ENCODE measurements at regions not wholly inside any gene's neighbourhood (a gene's known extent, or its start where the extent isn't known, plus 50 kb on each side); places are given as distances from the start of the nearest gene placed in this dataset.

- H3K36me3 Mint-ChIP-seq: peaks cover 0 to 30% (median 0%) of the 10 kb centered on the region in 5 donors
- no peak overlapping the region for H3K27ac Mint-ChIP-seq
- ChIA-PET CTCF (no interaction called here), POLR2A (no interaction called here)
- Histone ChIP-seq H3K27me3 (ENCODE audit: control insufficient read depth in 2 of 2, insufficient read depth in 2 of 2, low read length in 2 of 2) (no peaks in the 10 kb centered on the region), H3K36me3 (ENCODE audit: control insufficient read depth in 2 of 3, insufficient read depth in 3 of 3, low read length in 3 of 3) (no peaks in the 10 kb centered on the region), H3K4me3 (ENCODE audit: low read length) (no peak overlapping the region), H3K9me3 (ENCODE audit: control insufficient read depth in 2 of 3, low read length in 3 of 3) (no peaks in the 10 kb centered on the region), H3K27ac (ENCODE audit: low read depth, low read length) (no peak overlapping the region), H3K4me1 (ENCODE audit: control insufficient read depth in 2 of 2, insufficient read depth in 2 of 2, low read length in 2 of 2) (peaks cover 8 to 13% of the 10 kb centered on the region in 2 donors)
- peaks cover 0 to 20% (median 0%) of the 10 kb centered on the region in 11 donors for H3K9me3 Mint-ChIP-seq
- intact Hi-C loops (cut with micrococcal nuclease): no loop called here
- DNase-seq (no peak), ATAC-seq (no peak)
- peaks cover 14 to 34% (median 29%) of the 10 kb centered on the region in 7 donors for H3K4me1 Mint-ChIP-seq
- H3K27me3 Mint-ChIP-seq: peaks cover 0 to 4% (median 0%) of the 10 kb centered on the region in 5 donors
- no peak overlapping the region for H3K4me3 Mint-ChIP-seq
These were observed 71.2 kb upstream of the DUSP10 start for GRCh38 chr1:221812905-221813597.

- POLR2A ChIA-PET: no interaction called here
- intact Hi-C loops (cut with micrococcal nuclease): no loop called here
- peaks cover 0 to 4% (median 0%) of the 10 kb centered on the region in 5 donors for H3K27me3 Mint-ChIP-seq
- no peaks in the 10 kb centered on the region for H3K27me3 ChIP-seq (ENCODE audit: control insufficient read depth in 2 of 2, insufficient read depth in 2 of 2, low read length in 2 of 2)
- no peak overlapping the region for H3K4me3 Mint-ChIP-seq
- peaks cover 14 to 35% (median 29%) of the 10 kb centered on the region in 7 donors for H3K4me1 Mint-ChIP-seq
- H3K36me3 ChIP-seq (ENCODE audit: control insufficient read depth in 2 of 3, insufficient read depth in 3 of 3, low read length in 3 of 3): no peaks in the 10 kb centered on the region
- no peaks in the 10 kb centered on the region for H3K9me3 ChIP-seq (ENCODE audit: control insufficient read depth in 2 of 3, low read length in 3 of 3)
- ATAC-seq: no peak
- DNase-seq: no peak
- H3K36me3 Mint-ChIP-seq: peaks cover 0 to 29% (median 0%) of the 10 kb centered on the region in 5 donors
- peaks cover 0 to 14% (median 0%) of the 10 kb centered on the region in 11 donors for H3K9me3 Mint-ChIP-seq
- H3K27ac ChIP-seq (ENCODE audit: low read depth, low read length): no peak overlapping the region
- H3K27ac Mint-ChIP-seq: no peak overlapping the region
- CTCF ChIA-PET: no interaction called here
- no peak overlapping the region for H3K4me3 ChIP-seq (ENCODE audit: low read length)
- H3K4me1 ChIP-seq (ENCODE audit: control insufficient read depth in 2 of 2, insufficient read depth in 2 of 2, low read length in 2 of 2): peaks cover 8 to 13% of the 10 kb centered on the region in 2 donors
These were observed 70.3 kb upstream of the DUSP10 start for GRCh38 chr1:221812088-221812752.

DNA sequence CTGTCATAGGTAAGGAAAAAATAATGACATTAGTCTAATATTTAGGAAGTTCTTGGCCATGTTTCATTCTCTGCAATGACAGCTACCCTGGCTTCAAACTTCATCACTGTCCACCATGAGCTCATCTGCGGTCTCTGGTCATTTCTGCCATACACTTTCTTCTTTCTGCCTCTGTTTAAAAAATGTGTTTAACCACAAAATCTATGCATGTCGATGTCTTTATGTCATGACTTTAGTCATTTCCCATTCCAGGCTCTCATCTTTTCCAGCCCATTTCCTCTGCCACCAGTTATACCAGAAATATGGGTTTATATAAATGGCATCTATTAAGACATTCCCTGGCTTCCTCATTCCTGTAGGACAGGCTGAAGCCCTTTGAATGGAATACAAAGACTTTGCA is 68.5 kb upstream of the DUSP10 start:
- peak overlapping the region in 4 of 10 donors; percentile 30 to 43 (median 37) for H3K4me3 Mint-ChIP-seq
- H3K27ac ChIP-seq (ENCODE audit: low read depth, low read length): no peak overlapping the region
- no peak overlapping the region for H3K27ac Mint-ChIP-seq

GRCh38 chr1:221809091-221810029 is 67.5 kb upstream of the DUSP10 start:
- ATAC-seq (peak; percentile 53), DNase-seq (no peak)
- H3K4me3 ChIP-seq (ENCODE audit: low read length): no peak overlapping the region
- Mint-ChIP-seq H3K4me1 (peaks cover 14 to 35% (median 29%) of the 10 kb centered on the region in 7 donors), H3K27ac (peak overlapping the region in 3 of 9 donors; percentile 9 to 30 (median 21)), H3K9me3 (peaks cover 0 to 14% (median 0%) of the 10 kb centered on the region in 11 donors), H3K27me3 (peaks cover 0 to 4% (median 0%) of the 10 kb centered on the region in 5 donors), H3K4me3 (peak overlapping the region in 8 of 10 donors; percentile 2 to 61 (median 40)), H3K36me3 (peaks cover 0 to 23% (median 0%) of the 10 kb centered on the region in 5 donors)
- no peaks in the 10 kb centered on the region for H3K9me3 ChIP-seq (ENCODE audit: control insufficient read depth in 2 of 3, low read length in 3 of 3)
- ChIA-PET POLR2A (no interaction called here), CTCF (interaction anchor here (0.6 kb wide), 1 partner anchor 440 kb away, joined by 4 read pairs; no protein-coding TSS in a partner anchor)
- no peak overlapping the region for H3K27ac ChIP-seq (ENCODE audit: low read depth, low read length)
- peaks cover 8 to 13% of the 10 kb centered on the region in 2 donors for H3K4me1 ChIP-seq (ENCODE audit: control insufficient read depth in 2 of 2, insufficient read depth in 2 of 2, low read length in 2 of 2)
- intact Hi-C loops (cut with micrococcal nuclease): no loop called here
- H3K27me3 ChIP-seq (ENCODE audit: control insufficient read depth in 2 of 2, insufficient read depth in 2 of 2, low read length in 2 of 2): no peaks in the 10 kb centered on the region
- H3K36me3 ChIP-seq (ENCODE audit: control insufficient read depth in 2 of 3, insufficient read depth in 3 of 3, low read length in 3 of 3): no peaks in the 10 kb centered on the region

More for the DNA sequence above, 68.5 kb upstream of the DUSP10 start:
- peaks cover 0 to 14% (median 0%) of the 10 kb centered on the region in 11 donors for H3K9me3 Mint-ChIP-seq
- CTCF ChIA-PET: no interaction called here
- H3K4me1 ChIP-seq (ENCODE audit: control insufficient read depth in 2 of 2, insufficient read depth in 2 of 2, low read length in 2 of 2): peaks cover 8 to 13% of the 10 kb centered on the region in 2 donors
- peaks cover 14 to 35% (median 29%) of the 10 kb centered on the region in 7 donors for H3K4me1 Mint-ChIP-seq
- no peaks in the 10 kb centered on the region for H3K27me3 ChIP-seq (ENCODE audit: control insufficient read depth in 2 of 2, insufficient read depth in 2 of 2, low read length in 2 of 2)
- POLR2A ChIA-PET: no interaction called here
- ATAC-seq: no peak
- intact Hi-C loops (cut with micrococcal nuclease): no loop called here
- peaks cover 0 to 4% (median 0%) of the 10 kb centered on the region in 5 donors for H3K27me3 Mint-ChIP-seq
- no peaks in the 10 kb centered on the region for H3K36me3 ChIP-seq (ENCODE audit: control insufficient read depth in 2 of 3, insufficient read depth in 3 of 3, low read length in 3 of 3)
- H3K36me3 Mint-ChIP-seq: peaks cover 0 to 23% (median 0%) of the 10 kb centered on the region in 5 donors
- H3K9me3 ChIP-seq (ENCODE audit: control insufficient read depth in 2 of 3, low read length in 3 of 3): no peaks in the 10 kb centered on the region
- H3K4me3 ChIP-seq (ENCODE audit: low read length): no peak overlapping the region
- DNase-seq: no peak

DNA sequence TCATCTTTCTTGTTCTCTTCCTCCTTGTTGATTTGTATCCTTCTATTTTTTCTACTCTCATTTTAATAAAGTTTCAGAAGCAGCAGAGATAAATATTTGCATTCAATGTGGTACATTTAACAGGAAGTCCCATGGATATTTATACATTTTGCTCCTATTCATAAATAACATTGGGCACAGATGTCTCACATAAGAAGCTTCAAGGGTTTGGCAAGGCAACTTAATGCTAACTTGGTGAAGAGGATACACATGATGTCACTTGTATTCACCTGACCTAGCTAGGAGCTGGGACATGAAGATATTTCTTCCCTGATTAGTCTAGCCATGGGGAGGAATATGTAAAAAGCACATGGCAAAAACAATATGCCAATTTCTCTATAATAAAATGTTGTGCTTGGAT is 65.1 kb upstream of the DUSP10 start:
- Histone ChIP-seq H3K9me3 (ENCODE audit: control insufficient read depth in 2 of 3, low read length in 3 of 3) (no peaks in the 10 kb centered on the region), H3K4me1 (ENCODE audit: control insufficient read depth in 2 of 2, insufficient read depth in 2 of 2, low read length in 2 of 2) (peaks cover 8 to 13% of the 10 kb centered on the region in 2 donors), H3K27me3 (ENCODE audit: control insufficient read depth in 2 of 2, insufficient read depth in 2 of 2, low read length in 2 of 2) (no peaks in the 10 kb centered on the region), H3K4me3 (ENCODE audit: low read length) (no peak overlapping the region), H3K36me3 (ENCODE audit: control insufficient read depth in 2 of 3, insufficient read depth in 3 of 3, low read length in 3 of 3) (no peaks in the 10 kb centered on the region), H3K27ac (ENCODE audit: low read depth, low read length) (no peak overlapping the region)
- ChIA-PET CTCF (no interaction called here), POLR2A (no interaction called here)
- H3K27ac Mint-ChIP-seq: no peak overlapping the region
- H3K4me3 Mint-ChIP-seq: no peak overlapping the region
- peaks cover 0 to 14% (median 0%) of the 10 kb centered on the region in 11 donors for H3K9me3 Mint-ChIP-seq
- peaks cover 0 to 4% (median 0%) of the 10 kb centered on the region in 5 donors for H3K27me3 Mint-ChIP-seq
- intact Hi-C loops (cut with micrococcal nuclease): no loop called here
- DNase-seq (no peak), ATAC-seq (no peak)
- H3K4me1 Mint-ChIP-seq: peaks cover 14 to 35% (median 29%) of the 10 kb centered on the region in 7 donors
- peaks cover 0 to 23% (median 0%) of the 10 kb centered on the region in 5 donors for H3K36me3 Mint-ChIP-seq

- CTCF ChIA-PET: no interaction called here
- peaks cover 0 to 4% (median 0%) of the 10 kb centered on the region in 5 donors for H3K27me3 Mint-ChIP-seq
These were observed 64.3 kb upstream of the DUSP10 start for GRCh38 chr1:221806236-221806635.

More at GRCh38 chr1:221806236-221806635, 64.3 kb upstream of the DUSP10 start:
- H3K27ac Mint-ChIP-seq: no peak overlapping the region
- H3K36me3 ChIP-seq (ENCODE audit: control insufficient read depth in 2 of 3, insufficient read depth in 3 of 3, low read length in 3 of 3): no peaks in the 10 kb centered on the region
- no peak overlapping the region for H3K27ac ChIP-seq (ENCODE audit: low read depth, low read length)
- H3K4me1 Mint-ChIP-seq: peaks cover 14 to 33% (median 26%) of the 10 kb centered on the region in 7 donors
- no peak for ATAC-seq
- H3K36me3 Mint-ChIP-seq: peaks cover 0 to 23% (median 0%) of the 10 kb centered on the region in 5 donors
- peaks cover 0 to 14% (median 0%) of the 10 kb centered on the region in 11 donors for H3K9me3 Mint-ChIP-seq
- H3K27me3 ChIP-seq (ENCODE audit: control insufficient read depth in 2 of 2, insufficient read depth in 2 of 2, low read length in 2 of 2): no peaks in the 10 kb centered on the region
- H3K4me1 ChIP-seq (ENCODE audit: control insufficient read depth in 2 of 2, insufficient read depth in 2 of 2, low read length in 2 of 2): peaks cover 8 to 13% of the 10 kb centered on the region in 2 donors
- no peak for DNase-seq
- no peak overlapping the region for H3K4me3 Mint-ChIP-seq
- no peak overlapping the region for H3K4me3 ChIP-seq (ENCODE audit: low read length)
- POLR2A ChIA-PET: no interaction called here
- H3K9me3 ChIP-seq (ENCODE audit: control insufficient read depth in 2 of 3, low read length in 3 of 3): no peaks in the 10 kb centered on the region
- intact Hi-C loops (cut with micrococcal nuclease): no loop called here

Measured in naive thymus-derived CD4-positive, alpha-beta T cell (primary cell).